KG1 (cell line): ENCODE measurements at regions not wholly inside any gene's neighbourhood (a gene's known extent, or its start where the extent isn't known, plus 50 kb on each side); places are given as distances from the start of the nearest gene placed in this dataset.

ENCODE experiments used
- DNase-seq: peaks from one replicate; lab custom pipeline; 2025; lab: John Stamatoyannopoulos, UW

- DNase-seq: no peak
Measured at GRCh38 chr3:135473449-135473848, 492.1 kb upstream of the PPP2R3A start.

- no peak for DNase-seq
Measured at GRCh38 chr3:135487261-135487660, 478.3 kb upstream of the PPP2R3A start.

DNA sequence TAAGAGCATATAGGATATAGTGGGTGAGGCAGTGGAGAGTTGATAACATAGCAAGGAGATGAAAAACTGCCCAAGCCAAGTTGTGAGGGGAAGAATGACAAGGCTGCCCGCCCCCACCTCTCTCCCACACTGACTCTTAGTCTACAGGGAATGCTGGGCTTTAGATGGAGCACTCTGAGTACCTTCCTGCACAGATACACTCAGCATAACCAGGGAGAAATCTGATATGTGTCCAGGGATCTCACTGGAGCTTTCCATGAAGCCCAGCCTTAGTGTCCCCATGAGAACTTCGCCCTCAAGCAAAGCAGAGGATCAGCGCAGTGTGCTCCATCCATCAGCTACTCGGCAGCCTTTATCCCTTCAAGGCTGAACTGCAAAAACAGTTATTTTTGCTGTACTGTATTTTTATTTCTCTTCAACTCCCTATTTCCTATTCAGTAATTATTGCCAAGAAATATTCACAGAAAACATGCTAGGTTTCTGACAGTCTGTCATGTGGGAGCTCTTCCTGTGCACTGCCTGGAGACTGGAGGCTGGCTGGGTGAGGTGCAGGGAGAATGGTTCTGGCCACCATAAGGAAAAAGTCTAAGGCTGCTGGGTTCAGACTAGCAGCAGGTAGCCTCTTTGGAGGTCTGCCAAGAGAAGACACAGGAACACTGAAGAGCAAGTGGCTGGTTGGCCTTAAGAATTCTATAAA, 475.2 kb upstream of the PPP2R3A start:
- no peak for DNase-seq

DNA sequence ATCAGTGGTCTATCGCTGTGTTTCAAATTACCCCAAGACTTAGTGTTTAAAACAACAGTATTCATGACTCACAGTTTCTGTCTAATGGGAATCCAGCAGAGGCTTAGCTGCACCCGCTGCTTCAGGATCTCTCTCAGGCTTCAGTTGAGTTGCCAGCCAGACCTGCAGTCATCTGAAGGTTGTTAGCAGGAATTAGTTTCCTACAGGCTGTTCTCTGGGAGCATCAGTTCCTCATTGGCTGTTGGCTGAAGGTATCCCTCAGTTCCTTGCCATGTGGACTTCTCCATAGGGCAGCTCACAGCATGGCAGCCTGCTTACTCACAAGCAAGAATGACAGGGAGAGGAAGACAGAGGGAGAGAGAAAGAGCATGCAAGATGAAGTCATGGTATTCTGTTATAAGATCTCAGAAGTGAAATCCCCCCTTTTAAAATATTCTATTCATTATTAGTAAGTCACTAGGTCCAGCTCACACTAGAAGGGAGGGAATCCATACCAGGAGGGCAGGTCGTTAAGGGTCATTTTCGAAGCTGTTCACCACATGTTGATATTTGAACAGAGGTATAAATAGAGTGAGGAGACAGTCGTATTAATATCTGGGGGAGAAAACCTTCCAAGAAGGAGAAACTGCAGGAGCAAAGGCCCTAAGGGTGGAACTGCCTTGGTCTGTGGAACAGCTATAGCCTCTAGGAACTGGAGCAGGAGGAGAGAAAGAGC, 473.9 kb upstream of the PPP2R3A start:
- no peak for DNase-seq

GRCh38 chr3:135495891-135496290, 469.6 kb upstream of the PPP2R3A start:
- no peak for DNase-seq

GRCh38 chr3:135497979-135498378, 467.5 kb upstream of the PPP2R3A start:
- DNase-seq: no peak

DNA sequence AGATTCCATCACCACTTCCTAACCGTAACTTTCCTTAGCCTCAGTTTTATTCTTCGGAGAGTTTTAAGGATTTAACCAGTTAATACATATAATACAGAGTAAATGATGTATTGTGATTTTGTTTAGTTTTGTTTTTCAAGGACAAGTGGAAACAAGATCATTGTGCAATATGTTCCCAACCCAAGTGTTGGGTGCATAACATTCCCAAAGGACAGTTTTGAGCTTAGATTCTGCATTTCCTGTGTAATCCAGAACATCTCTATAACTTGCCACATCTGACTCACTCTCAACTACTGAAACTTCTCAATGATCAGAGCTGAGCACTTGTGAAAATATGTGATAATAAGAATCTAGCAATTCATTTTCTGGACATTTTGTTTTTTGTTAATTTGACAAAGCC, 466.1 kb upstream of the PPP2R3A start:
- DNase-seq: no peak

DNA sequence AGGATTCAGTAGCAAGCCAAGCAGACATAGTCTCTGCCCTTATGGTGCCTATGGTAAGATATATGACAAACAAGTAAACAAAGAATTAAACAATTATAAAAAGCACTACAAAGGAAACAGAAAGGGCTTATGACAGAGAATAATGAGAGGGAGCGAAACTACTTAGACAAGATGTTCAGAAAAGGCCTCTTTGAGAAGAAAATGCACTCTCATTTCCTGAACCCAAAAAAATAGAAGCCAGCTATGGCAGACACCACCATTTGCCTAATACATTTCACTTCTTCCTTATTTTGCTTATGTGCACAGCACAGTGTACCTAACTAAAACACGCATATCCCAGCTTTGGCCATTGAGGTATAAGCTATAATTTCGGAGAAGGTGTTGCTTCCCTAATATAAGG, 465.5 kb upstream of the PPP2R3A start:
- no peak for DNase-seq

DNA sequence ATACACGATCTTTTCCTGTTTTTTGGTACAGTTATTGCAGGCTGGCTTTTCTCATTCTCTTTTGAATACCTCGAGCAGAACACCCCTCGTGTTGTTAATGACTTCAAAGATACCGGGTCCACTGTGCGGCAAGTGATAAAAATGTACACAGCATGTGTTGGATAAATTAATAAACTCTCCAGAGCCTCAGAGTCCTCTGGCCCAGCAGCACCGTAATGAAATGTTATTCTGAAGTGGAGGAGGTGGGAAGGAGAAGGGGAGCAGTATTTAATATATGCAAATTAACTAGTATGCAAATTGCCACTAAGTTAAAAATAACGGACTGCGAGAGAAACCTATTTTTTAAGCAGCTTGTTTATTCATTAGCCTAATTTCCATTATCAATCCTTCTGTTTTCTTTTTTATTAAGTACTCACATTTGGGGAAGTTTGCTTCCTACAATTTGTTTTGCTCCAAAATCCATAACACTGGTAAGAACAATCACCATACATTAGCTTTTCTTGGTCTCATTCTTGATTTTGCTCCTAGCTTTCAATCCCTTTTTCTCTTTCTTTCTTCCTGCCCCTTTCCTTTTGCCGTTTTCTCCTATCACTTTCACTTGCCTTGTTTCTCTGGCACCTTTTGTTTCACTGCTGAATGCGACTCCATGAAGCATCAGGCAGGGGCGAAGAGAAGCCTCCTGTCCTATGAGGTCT, 462.3 kb upstream of the PPP2R3A start:
- no peak for DNase-seq

DNA sequence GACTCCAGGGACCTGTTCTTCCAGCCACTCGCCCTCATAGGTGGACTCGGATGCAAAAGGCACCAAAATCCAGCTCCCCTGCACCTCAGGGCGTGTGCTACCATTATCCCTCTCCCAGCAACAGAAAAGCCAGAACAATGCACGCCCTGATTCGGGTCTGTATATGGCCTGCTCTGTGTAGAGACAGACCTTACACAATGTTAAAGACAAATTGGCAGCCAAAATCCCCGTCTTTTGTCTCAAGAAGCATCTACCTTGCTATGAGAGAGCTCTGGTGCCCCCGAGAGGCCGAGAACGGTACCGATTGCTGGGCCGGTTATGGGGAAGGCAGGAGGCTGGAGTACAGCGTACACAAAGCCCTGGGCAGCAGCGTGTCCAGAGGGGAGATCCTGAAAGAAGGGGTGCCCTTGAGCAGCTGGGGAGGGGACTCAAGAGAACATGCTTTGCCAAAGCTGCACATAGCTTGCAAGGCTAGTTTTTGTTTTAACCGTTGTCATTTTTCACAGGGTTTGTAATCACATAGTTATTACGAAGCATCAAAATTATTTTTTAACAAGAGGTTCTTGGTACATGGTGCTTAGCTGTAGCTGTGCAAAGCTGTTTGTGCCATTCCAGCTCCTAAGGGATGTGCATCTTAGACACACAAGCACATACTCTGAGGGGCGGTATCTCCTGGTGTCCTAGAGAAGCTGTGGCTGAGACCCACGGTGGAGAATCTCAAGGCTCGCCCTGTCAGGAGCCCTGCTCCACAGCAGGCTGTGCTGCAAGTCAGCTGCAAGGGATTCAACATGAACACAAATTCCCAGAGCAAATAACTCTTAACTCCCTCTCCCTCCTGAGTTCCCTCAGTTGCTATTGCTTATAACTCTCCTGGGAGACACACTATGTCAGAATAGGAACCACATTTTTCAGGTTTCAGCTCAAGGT, 461.5 kb upstream of the PPP2R3A start:
- DNase-seq: no peak

DNA sequence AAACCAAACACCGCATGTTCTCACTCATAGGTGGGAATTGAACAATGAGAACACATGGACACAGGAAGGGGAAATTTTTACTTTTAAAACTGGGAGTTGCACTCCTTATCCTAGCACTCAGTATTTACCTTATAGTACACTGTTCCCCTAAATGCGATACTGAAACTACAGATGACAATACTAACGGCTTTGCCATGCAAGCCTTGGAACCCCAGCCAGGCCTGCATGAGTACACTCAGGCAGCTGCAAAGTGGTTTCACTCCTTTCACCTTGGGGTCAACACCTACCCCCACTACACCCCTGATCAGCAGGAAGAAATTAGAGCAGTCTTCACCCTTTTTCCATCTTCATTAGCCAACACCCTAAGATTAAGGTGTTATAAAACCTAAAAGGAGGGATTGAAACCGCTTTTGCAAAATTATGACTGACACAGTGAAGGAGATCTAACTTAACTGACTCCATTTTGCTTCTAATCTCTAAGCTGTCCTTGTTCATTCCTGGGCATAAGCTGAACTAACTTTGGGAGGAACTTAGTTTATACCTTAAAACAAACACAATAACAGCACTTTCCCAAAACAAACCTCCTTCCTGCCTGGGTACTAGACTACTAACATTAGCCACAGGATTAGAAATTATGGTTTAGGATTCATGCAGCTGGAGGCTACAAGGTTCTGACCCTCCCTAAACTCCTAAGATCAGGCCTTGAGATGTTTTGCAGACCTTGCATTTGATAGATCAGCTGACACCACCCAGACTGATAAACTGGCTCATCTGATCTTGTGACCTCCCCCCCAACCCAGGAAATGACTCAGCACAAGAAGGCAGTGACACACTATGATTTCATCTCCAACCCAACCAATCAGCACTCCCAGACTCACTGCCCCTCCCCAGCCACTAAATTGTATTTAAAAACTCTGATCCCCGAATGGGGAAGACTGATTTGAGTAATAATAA, 452.1 kb upstream of the PPP2R3A start:
- DNase-seq: no peak

- DNase-seq: no peak
Measured at GRCh38 chr3:135514060-135514448, 451.5 kb upstream of the PPP2R3A start.

GRCh38 chr3:135516143-135516542, 449.4 kb upstream of the PPP2R3A start:
- DNase-seq: no peak

- DNase-seq: no peak
Measured at GRCh38 chr3:135528413-135529015, 437.0 kb upstream of the PPP2R3A start.

GRCh38 chr3:135532021-135532420, 433.5 kb upstream of the PPP2R3A start:
- no peak for DNase-seq

DNA sequence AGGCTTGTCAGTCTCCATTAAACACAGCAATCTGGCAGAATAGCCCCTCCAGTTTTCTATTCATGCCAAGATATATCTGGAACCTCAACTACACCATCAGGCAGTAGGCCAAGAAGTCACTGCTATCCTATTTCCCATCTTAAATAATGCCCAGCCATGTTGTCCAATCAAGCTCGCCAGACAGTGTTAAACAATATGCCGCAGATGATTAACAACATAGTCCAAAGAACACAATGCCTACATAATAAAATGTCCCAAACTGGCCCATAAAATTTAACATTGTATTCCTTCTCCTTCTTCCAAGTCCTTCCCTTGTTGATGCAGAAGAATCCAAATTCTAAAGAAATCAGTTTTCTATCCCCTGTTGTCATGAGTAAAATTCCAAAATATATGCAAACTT, 427.4 kb upstream of the PPP2R3A start:
- DNase-seq: no peak

DNA sequence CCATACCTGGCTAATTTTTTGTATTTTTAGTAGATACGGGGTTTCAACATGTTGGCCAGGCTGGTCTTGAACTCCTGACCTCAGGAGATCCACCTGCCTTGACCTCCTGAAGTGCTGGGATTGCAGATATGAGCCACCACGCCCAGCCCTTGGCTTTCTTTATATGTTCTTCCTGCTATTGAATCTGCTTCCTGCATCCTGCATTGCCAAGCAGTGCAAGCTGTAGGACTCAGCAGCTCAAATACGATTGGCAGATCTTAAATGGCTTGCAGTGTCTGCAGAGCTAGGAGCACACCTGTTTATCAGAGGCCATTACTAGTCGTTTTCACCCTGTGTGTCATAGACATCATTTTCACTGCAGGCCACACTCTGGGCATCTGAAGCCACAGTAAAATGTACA, 426.2 kb upstream of the PPP2R3A start:
- no peak for DNase-seq

- DNase-seq: no peak
Measured at GRCh38 chr3:135539854-135540253, 425.7 kb upstream of the PPP2R3A start.

GRCh38 chr3:135549928-135550494, 415.5 kb upstream of the PPP2R3A start:
- no peak for DNase-seq

DNA sequence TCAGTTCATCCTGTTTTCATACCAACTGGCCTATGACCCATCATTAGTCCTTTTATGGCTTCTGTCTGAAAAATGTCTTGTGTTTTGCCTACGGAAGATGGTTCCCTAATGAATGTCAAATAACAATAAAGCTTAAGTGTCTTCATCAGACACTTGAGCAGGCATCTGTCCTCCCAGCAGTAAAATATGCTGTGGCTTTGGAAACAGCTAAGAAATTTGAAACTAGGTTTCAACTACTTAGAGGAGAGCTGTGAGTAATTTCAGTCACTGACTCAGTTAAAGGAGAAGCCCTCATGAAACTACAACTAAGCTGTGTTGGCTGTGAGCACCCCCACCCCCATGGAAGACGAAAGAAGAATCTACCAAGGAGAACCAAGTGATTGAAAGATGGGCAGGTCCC, 409.4 kb upstream of the PPP2R3A start:
- DNase-seq: no peak
